ENCODE measurements at regions not wholly inside any gene's neighbourhood (a gene's known extent, or its start where the extent isn't known, plus 50 kb on each side); places are given as distances from the start of the nearest gene placed in this dataset.

DNA sequence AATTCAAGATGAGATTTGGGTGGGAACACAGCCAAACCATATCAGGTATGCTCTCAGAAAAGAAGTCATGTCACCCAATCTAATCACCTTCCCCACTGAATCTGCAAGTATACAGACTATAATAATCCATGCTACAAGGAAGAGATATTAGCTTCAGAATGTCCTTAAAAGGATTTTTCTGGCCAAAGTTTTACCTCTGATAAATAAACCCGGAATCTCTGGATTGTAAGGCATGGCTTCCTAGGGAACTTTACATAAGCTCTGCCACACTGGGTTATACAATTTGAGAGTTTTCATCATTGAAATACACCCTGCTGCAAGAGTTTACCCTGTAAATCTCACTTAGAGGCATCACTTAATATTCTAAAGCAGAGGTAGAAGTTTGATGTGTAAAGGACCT, 330.5 kb upstream of the KCNMB2 start:
- TF ChIP-seq, protein P1, sequence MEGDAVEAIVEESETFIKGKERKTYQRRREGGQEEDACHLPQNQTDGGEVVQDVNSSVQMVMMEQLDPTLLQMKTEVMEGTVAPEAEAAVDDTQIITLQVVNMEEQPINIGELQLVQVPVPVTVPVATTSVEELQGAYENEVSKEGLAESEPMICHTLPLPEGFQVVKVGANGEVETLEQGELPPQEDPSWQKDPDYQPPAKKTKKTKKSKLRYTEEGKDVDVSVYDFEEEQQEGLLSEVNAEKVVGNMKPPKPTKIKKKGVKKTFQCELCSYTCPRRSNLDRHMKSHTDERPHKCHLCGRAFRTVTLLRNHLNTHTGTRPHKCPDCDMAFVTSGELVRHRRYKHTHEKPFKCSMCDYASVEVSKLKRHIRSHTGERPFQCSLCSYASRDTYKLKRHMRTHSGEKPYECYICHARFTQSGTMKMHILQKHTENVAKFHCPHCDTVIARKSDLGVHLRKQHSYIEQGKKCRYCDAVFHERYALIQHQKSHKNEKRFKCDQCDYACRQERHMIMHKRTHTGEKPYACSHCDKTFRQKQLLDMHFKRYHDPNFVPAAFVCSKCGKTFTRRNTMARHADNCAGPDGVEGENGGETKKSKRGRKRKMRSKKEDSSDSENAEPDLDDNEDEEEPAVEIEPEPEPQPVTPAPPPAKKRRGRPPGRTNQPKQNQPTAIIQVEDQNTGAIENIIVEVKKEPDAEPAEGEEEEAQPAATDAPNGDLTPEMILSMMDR (IDR thresholded peaks at IDR 0.05), result no peak
- no peak for TF ChIP-seq POLR2A (IDR thresholded peaks at IDR 0.05)
